ENCODE measurements at regions not wholly inside any gene's neighbourhood (a gene's known extent, or its start where the extent isn't known, plus 50 kb on each side); places are given as distances from the start of the nearest gene placed in this dataset.
A peak's percentile ranks its signal among the peaks of the same experiment; 100 is the strongest.

DNA sequence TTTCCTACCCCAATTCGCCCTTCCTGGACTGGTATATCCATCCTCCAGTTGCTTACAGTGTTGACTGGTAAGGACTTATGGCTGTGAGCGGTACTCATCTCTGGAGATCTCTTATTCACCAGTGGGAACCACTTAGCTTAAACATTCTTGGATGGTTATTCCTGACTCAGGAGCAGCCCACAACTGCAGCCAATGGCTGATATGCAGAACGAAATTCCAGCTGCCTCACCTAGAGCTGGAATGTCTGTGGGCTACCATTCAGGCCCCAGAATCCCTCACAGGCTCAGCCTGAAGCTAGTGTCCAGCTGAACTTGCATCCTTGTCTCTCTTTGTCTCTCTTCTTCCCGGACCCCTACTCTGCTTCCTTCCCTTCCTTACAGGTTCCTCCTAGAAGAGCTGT, 138.9 kb upstream of the SMIM31 start:
- no peak overlapping the region for H3K9ac ChIP-seq
- H3K9me3 Mint-ChIP-seq: no peaks in the 10 kb centered on the region
- H3K27ac ChIP-seq: no peak overlapping the region
- no peak for DNase-seq (ENCODE audit: low spot score)
- no peaks in the 10 kb centered on the region for H3K9me3 ChIP-seq (ENCODE audit: low read depth)
- H2AFZ ChIP-seq (replicated peaks): peak overlapping the region; percentile 39
- H3F3A ChIP-seq (ENCODE audit: low read depth): no peaks in the 10 kb centered on the region
- no peaks in the 10 kb centered on the region for H3K79me2 ChIP-seq (ENCODE audit: low read depth)
- TF ChIP-seq EZH2phosphoT487 (IDR thresholded peaks at IDR 0.05) (no peak), EZH2 (IDR thresholded peaks at IDR 0.05) (no peak)
- TF ChIP-seq, protein P1, sequence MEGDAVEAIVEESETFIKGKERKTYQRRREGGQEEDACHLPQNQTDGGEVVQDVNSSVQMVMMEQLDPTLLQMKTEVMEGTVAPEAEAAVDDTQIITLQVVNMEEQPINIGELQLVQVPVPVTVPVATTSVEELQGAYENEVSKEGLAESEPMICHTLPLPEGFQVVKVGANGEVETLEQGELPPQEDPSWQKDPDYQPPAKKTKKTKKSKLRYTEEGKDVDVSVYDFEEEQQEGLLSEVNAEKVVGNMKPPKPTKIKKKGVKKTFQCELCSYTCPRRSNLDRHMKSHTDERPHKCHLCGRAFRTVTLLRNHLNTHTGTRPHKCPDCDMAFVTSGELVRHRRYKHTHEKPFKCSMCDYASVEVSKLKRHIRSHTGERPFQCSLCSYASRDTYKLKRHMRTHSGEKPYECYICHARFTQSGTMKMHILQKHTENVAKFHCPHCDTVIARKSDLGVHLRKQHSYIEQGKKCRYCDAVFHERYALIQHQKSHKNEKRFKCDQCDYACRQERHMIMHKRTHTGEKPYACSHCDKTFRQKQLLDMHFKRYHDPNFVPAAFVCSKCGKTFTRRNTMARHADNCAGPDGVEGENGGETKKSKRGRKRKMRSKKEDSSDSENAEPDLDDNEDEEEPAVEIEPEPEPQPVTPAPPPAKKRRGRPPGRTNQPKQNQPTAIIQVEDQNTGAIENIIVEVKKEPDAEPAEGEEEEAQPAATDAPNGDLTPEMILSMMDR (IDR thresholded peaks at IDR 0.05): no peak
- no peak overlapping the region for H3K4me3 Mint-ChIP-seq
- H4K20me1 ChIP-seq (ENCODE audit: low read depth): no peaks in the 10 kb centered on the region
- H3K36me3 ChIP-seq: no peaks in the 10 kb centered on the region
- no peaks in the 10 kb centered on the region for H3K27me3 ChIP-seq
- peaks cover 15% of the 10 kb centered on the region for H3K4me1 ChIP-seq
- no peak overlapping the region for H3K4me2 ChIP-seq
- no peaks in the 10 kb centered on the region for H3K36me3 Mint-ChIP-seq
- H3K27ac Mint-ChIP-seq: no peak overlapping the region
- peaks cover 4% of the 10 kb centered on the region for H3K27me3 Mint-ChIP-seq (ENCODE audit: insufficient read depth, low read depth)
- no peak overlapping the region for H3K4me3 ChIP-seq
- H3K4me1 Mint-ChIP-seq: no peaks in the 10 kb centered on the region

DNA sequence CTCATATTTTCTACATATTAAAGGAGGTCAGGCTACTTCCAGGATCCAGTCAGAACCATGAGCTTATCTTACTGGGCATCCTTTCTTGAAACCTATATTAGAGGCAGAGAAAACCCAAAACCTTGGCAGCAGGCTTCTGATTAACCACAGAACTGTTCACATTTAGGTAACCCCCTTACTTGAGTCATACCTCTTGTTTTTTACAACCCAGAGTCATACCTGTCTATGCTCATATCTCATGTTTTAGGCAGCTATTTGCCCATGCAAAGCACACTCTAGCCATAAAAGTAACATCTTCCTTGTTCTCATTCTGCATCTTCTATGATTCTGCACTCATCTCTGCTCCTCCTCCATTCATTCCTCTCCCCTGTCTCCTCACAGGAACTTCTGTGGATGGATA, 138.0 kb upstream of the SMIM31 start:
- H3K4me3 ChIP-seq: no peak overlapping the region
- H3K4me3 Mint-ChIP-seq: no peak overlapping the region
- H2AFZ ChIP-seq (replicated peaks): no peak overlapping the region
- H3F3A ChIP-seq (ENCODE audit: low read depth): no peaks in the 10 kb centered on the region
- TF ChIP-seq EZH2phosphoT487 (IDR thresholded peaks at IDR 0.05) (no peak), EZH2 (IDR thresholded peaks at IDR 0.05) (no peak)
- TF ChIP-seq, protein P1 (IDR thresholded peaks at IDR 0.05): no peak
- H3K4me2 ChIP-seq: no peak overlapping the region
- H3K36me3 ChIP-seq: no peaks in the 10 kb centered on the region
- no peaks in the 10 kb centered on the region for H3K79me2 ChIP-seq (ENCODE audit: low read depth)
- H4K20me1 ChIP-seq (ENCODE audit: low read depth): no peaks in the 10 kb centered on the region
- H3K36me3 Mint-ChIP-seq: no peaks in the 10 kb centered on the region
- no peaks in the 10 kb centered on the region for H3K9me3 ChIP-seq (ENCODE audit: low read depth)
- no peak overlapping the region for H3K27ac Mint-ChIP-seq
- H3K4me1 Mint-ChIP-seq: no peaks in the 10 kb centered on the region
- H3K27me3 ChIP-seq: no peaks in the 10 kb centered on the region
- DNase-seq (ENCODE audit: low spot score): no peak
- no peak overlapping the region for H3K27ac ChIP-seq
- peaks cover 2% of the 10 kb centered on the region for H3K27me3 Mint-ChIP-seq (ENCODE audit: insufficient read depth, low read depth)
- H3K9me3 Mint-ChIP-seq: no peaks in the 10 kb centered on the region
- H3K4me1 ChIP-seq: peaks cover 15% of the 10 kb centered on the region
- H3K9ac ChIP-seq: no peak overlapping the region

DNA sequence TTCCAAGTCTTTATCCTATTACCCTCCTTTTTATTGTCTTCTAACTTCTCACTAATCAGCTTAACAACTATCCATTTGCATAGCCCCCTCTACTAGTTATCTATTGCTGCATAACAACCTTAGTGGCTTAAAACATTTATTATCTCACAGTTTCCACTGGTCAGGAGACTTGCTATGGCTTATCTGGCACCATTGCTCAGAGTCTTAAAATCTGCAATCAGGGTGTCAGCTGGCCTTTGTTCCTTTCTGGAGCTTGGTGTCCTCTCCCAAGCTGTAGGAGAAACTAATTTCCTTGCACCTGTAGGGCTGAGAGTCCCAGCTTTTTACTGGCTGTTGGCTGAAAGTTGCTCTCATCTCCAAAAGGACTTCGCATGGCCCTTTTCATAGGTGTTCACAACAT, 137.0 kb upstream of the SMIM31 start:
- Histone ChIP-seq H3K4me2 (no peak overlapping the region), H3K27me3 (no peaks in the 10 kb centered on the region), H3K9me3 (ENCODE audit: low read depth) (no peaks in the 10 kb centered on the region), H2AFZ (replicated peaks) (no peak overlapping the region), H3K9ac (no peak overlapping the region), H4K20me1 (ENCODE audit: low read depth) (no peaks in the 10 kb centered on the region), H3F3A (ENCODE audit: low read depth) (no peaks in the 10 kb centered on the region), H3K4me1 (peaks cover 15% of the 10 kb centered on the region), H3K4me3 (no peak overlapping the region), H3K79me2 (ENCODE audit: low read depth) (no peaks in the 10 kb centered on the region), H3K27ac (no peak overlapping the region), H3K36me3 (no peaks in the 10 kb centered on the region)
- Mint-ChIP-seq H3K9me3 (no peaks in the 10 kb centered on the region), H3K4me1 (no peaks in the 10 kb centered on the region), H3K27ac (no peak overlapping the region), H3K36me3 (no peaks in the 10 kb centered on the region), H3K27me3 (ENCODE audit: insufficient read depth, low read depth) (peaks cover 2% of the 10 kb centered on the region), H3K4me3 (no peak overlapping the region)
- DNase-seq (ENCODE audit: low spot score): no peak
- TF ChIP-seq EZH2 (IDR thresholded peaks at IDR 0.05): no peak
- TF ChIP-seq, protein P1 (IDR thresholded peaks at IDR 0.05): no peak
- no peak for TF ChIP-seq EZH2phosphoT487 (IDR thresholded peaks at IDR 0.05)
